ENCODE measurements at regions not wholly inside any gene's neighbourhood (a gene's known extent, or its start where the extent isn't known, plus 50 kb on each side); places are given as distances from the start of the nearest gene placed in this dataset.

DNA sequence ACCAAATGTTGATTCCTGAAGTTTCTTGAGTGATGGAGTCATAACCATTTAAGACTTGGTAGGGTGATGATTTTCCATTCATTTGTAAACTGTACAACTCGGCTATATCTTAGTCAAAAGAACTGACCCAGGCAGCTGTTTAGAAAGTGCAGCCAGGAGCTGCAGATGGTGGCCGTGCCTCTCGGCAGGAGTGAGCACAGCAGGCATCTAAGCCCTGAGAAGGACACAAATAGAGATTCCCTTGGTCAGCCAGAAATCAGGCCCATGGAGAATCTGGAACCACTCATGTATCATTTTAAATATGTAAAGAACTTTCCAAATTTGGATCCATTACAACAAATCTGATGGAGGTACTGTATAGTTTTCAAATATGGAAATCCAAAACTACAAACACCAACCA lies 177.0 kb upstream of the AKR1E2 start:
- no peaks in the 10 kb centered on the region for H3K27me3 ChIP-seq (ENCODE audit: control insufficient read depth in 4 of 4, insufficient read depth in 4 of 4, low read length in 3 of 4)
- H3K9ac ChIP-seq (ENCODE audit: low read depth in 1 of 2, low read length in 2 of 2), result no peak overlapping the region
- WGBS, result 89% methylated on average over 3 of the region's 3 CpGs
- no peaks in the 10 kb centered on the region for H3K36me3 ChIP-seq (ENCODE audit: control insufficient read depth in 4 of 4, insufficient read depth in 3 of 4, low read depth in 1 of 4, low read length in 3 of 4)
- H3K4me3 ChIP-seq (ENCODE audit: low read depth in 1 of 3, low read length in 3 of 3), result no peak overlapping the region
- H3K27ac ChIP-seq (ENCODE audit: low read depth in 1 of 2, low read length in 2 of 2), result no peak overlapping the region
- H3K4me1 ChIP-seq (ENCODE audit: control insufficient read depth in 4 of 4, insufficient read depth in 4 of 4, low read length in 3 of 4), result peaks cover 0 to 9% (median 3%) of the 10 kb centered on the region in 4 donors
- H3K9me3 ChIP-seq (ENCODE audit: control insufficient read depth in 4 of 4, low read length in 3 of 4), result no peaks in the 10 kb centered on the region
- TF ChIP-seq FOXA1 (IDR thresholded peaks at IDR 0.05), result no peak
- no peak for TF ChIP-seq GABPA (IDR thresholded peaks at IDR 0.05 in 1 of 2, conservative IDR thresholded peaks at IDR 0.05 in 1 of 2)
- no peak for TF ChIP-seq TAF1 (conservative IDR thresholded peaks at IDR 0.05)
- TF ChIP-seq FOXA2 (IDR thresholded peaks at IDR 0.05), result no peak
- TF ChIP-seq YY1 (IDR thresholded peaks at IDR 0.05), result no peak
- TF ChIP-seq, protein P1, sequence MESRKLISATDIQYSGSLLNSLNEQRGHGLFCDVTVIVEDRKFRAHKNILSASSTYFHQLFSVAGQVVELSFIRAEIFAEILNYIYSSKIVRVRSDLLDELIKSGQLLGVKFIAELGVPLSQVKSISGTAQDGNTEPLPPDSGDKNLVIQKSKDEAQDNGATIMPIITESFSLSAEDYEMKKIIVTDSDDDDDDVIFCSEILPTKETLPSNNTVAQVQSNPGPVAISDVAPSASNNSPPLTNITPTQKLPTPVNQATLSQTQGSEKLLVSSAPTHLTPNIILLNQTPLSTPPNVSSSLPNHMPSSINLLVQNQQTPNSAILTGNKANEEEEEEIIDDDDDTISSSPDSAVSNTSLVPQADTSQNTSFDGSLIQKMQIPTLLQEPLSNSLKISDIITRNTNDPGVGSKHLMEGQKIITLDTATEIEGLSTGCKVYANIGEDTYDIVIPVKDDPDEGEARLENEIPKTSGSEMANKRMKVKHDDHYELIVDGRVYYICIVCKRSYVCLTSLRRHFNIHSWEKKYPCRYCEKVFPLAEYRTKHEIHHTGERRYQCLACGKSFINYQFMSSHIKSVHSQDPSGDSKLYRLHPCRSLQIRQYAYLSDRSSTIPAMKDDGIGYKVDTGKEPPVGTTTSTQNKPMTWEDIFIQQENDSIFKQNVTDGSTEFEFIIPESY (IDR thresholded peaks at IDR 0.05), result no peak
- TF ChIP-seq JUND (IDR thresholded peaks at IDR 0.05), result no peak
- TF ChIP-seq RXRA (IDR thresholded peaks at IDR 0.05), result no peak
- TF ChIP-seq SP1 (IDR thresholded peaks at IDR 0.05), result no peak
- TF ChIP-seq, protein P2, sequence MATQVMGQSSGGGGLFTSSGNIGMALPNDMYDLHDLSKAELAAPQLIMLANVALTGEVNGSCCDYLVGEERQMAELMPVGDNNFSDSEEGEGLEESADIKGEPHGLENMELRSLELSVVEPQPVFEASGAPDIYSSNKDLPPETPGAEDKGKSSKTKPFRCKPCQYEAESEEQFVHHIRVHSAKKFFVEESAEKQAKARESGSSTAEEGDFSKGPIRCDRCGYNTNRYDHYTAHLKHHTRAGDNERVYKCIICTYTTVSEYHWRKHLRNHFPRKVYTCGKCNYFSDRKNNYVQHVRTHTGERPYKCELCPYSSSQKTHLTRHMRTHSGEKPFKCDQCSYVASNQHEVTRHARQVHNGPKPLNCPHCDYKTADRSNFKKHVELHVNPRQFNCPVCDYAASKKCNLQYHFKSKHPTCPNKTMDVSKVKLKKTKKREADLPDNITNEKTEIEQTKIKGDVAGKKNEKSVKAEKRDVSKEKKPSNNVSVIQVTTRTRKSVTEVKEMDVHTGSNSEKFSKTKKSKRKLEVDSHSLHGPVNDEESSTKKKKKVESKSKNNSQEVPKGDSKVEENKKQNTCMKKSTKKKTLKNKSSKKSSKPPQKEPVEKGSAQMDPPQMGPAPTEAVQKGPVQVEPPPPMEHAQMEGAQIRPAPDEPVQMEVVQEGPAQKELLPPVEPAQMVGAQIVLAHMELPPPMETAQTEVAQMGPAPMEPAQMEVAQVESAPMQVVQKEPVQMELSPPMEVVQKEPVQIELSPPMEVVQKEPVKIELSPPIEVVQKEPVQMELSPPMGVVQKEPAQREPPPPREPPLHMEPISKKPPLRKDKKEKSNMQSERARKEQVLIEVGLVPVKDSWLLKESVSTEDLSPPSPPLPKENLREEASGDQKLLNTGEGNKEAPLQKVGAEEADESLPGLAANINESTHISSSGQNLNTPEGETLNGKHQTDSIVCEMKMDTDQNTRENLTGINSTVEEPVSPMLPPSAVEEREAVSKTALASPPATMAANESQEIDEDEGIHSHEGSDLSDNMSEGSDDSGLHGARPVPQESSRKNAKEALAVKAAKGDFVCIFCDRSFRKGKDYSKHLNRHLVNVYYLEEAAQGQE (IDR thresholded peaks at IDR 0.05), result no peak
- TF ChIP-seq, protein P3, sequence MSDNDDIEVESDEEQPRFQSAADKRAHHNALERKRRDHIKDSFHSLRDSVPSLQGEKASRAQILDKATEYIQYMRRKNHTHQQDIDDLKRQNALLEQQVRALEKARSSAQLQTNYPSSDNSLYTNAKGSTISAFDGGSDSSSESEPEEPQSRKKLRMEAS (IDR thresholded peaks at IDR 0.05), result no peak
- no peak for TF ChIP-seq HNF4A (conservative IDR thresholded peaks at IDR 0.05)
- TF ChIP-seq NR2F2 (IDR thresholded peaks at IDR 0.05), result no peak
- TF ChIP-seq, protein P4, sequence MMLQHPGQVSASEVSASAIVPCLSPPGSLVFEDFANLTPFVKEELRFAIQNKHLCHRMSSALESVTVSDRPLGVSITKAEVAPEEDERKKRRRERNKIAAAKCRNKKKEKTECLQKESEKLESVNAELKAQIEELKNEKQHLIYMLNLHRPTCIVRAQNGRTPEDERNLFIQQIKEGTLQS (IDR thresholded peaks at IDR 0.05), result no peak
- TF ChIP-seq, protein P5, sequence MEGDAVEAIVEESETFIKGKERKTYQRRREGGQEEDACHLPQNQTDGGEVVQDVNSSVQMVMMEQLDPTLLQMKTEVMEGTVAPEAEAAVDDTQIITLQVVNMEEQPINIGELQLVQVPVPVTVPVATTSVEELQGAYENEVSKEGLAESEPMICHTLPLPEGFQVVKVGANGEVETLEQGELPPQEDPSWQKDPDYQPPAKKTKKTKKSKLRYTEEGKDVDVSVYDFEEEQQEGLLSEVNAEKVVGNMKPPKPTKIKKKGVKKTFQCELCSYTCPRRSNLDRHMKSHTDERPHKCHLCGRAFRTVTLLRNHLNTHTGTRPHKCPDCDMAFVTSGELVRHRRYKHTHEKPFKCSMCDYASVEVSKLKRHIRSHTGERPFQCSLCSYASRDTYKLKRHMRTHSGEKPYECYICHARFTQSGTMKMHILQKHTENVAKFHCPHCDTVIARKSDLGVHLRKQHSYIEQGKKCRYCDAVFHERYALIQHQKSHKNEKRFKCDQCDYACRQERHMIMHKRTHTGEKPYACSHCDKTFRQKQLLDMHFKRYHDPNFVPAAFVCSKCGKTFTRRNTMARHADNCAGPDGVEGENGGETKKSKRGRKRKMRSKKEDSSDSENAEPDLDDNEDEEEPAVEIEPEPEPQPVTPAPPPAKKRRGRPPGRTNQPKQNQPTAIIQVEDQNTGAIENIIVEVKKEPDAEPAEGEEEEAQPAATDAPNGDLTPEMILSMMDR (IDR thresholded peaks at IDR 0.05; ENCODE audit: low read depth, low read length, missing input control), result no peak
- no peak for TF ChIP-seq EGR1 (IDR thresholded peaks at IDR 0.05; ENCODE audit: low read depth in 2 of 2)
- TF ChIP-seq HNF4G (IDR thresholded peaks at IDR 0.05), result no peak
- no peak for DNase-seq (ENCODE audit: low spot score)

Data from liver (tissue), 8 donors.